ENCODE measurements at regions not wholly inside any gene's neighbourhood (a gene's known extent, or its start where the extent isn't known, plus 50 kb on each side); places are given as distances from the start of the nearest gene placed in this dataset.

DNA sequence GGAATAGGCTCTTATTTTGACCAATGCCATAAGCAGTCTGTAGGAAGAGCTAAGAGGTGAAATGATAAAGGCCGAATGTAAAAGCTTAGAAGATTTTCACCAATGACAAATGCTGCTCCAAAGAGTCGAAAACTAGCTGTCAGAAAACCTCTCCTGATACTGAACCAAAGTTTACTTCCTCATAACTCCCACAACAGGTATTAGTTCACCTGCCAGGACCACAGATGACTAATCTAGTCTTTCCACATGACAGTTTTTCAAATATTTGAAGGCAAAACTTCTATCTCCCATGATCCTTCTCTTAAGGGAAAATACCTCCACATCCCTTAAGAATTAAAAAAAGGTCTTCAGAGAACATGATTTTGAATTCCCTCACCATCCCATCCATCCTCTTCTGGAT lies 473.2 kb upstream of the SPHKAP start:
- DNase-seq (ENCODE audit: low read depth in 2 of 2): no peak

DNA sequence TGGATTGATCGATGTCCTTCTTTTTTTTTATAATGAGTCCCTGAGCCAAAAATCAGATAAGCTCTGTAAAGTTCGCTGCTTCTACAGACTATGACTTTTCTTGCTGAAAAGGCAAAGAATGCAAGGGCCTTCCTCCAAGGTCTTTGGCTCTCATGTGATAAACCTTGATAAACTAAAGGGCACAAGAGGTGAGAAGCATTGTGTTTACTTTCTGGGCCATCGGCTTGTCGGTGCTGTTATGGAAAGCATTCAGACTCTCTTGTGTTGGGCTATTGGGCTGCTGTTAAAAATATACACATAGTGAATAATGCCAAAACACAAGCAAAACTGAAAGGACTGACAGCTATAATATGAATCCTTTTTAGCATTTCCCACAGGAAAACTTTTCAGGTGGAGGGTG lies 472.4 kb upstream of the SPHKAP start:
- DNase-seq (ENCODE audit: low read depth in 2 of 2): no peak

DNA sequence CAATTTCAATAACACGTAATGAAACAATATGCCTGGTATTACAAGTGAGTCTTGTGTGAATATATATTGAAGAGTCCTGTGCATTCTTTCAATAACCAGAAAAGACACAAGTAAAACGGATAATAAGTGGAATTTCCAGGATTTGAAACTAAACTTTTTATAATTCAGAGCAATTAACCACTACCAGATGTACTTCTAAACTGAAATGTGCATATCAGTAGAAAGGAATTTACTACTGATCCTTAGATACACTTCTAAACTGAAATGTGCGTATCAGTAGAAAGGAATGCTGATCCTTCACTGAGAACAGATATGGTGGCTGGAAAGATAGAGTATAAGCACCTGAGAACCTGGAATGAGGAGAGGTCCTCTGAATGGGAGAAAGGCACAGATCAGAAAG lies 470.9 kb upstream of the SPHKAP start:
- no peak for DNase-seq (ENCODE audit: low read depth in 2 of 2)

GRCh38 chr2:228649876-228650275 lies 468.4 kb upstream of the SPHKAP start:
- DNase-seq (ENCODE audit: low read depth in 2 of 2): no peak

DNA sequence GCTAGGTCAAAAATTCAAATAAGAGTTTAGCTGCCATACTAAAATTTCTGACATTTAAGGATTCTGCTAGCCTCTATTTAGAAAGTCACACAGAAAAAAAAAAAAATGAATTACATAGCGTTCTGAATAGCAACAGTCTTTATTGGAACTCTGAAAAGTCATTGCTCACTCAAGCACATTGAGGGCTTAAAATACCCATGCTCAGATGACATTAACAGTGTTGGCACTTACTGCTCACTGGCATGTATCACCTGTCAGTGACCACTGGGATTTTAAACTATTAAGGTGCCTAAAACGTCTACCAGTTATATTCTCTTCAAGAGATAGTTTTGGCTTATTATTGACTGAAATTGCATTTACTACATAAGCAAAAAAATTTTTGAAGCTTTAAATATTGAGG lies 468.0 kb upstream of the SPHKAP start:
- DNase-seq (ENCODE audit: low read depth in 2 of 2): no peak

GRCh38 chr2:228648541-228648940 lies 467.1 kb upstream of the SPHKAP start:
- no peak for DNase-seq (ENCODE audit: low read depth in 2 of 2)

DNA sequence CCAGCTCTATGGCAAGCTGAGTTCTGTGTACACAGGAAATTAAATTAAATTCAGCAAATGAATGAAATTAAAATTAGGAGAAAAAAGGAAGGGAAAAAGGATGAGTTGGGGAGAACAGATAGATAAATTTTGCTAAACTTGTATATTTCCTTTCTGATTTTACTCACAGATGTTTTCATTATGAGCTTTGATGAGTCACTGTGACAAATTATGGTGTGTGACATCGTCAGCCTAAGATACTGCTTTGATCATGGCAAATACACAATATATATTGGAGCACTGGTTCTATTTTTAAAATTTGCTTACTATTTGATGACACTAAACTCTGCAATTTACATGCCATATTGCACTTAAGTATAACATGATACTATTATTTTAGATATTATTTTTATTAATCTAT lies 464.6 kb upstream of the SPHKAP start:
- DNase-seq (ENCODE audit: low read depth in 2 of 2): no peak

DNA sequence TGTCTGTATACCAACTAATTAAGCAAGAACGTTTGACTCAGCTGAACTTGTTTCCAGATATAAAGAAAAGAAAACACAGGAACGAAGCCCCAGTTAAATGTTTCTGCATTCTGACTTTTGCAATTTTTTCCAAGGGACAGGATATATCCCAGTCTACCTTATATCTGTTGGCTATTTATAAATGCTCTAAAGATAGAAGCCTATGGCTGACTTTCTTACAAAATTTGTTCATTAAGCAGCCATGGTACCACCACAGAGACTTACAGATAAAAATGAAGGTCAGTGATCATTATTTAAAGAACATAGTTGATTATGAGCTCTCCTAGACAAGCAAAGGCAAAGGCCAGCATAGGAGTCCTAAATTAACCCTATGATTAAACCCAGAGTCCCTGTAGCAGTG lies 462.7 kb upstream of the SPHKAP start:
- DNase-seq (ENCODE audit: low read depth in 2 of 2): no peak

GRCh38 chr2:228642861-228643260 lies 461.4 kb upstream of the SPHKAP start:
- DNase-seq (ENCODE audit: low read depth in 2 of 2): no peak

DNA sequence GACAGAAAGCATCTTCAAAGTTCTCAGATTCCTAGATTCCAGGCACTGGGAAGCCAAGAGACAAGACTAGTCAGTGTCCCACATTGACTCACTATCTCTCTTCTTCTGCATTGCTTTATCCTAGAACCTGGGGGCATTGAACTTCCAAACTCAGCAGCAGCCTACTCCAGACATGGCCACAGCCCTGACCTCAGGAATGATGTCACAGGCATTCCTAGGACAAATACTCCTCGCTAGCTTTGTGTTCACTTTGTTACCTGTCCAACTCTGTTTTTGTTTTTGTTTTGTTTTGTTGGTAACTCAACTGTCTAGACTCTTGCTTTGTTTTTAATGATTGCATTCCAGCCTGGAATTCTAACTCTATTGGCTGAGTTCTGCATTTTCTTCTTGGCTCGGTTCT lies 449.3 kb upstream of the SPHKAP start:
- no peak for DNase-seq (ENCODE audit: low read depth in 2 of 2)

- no peak for DNase-seq (ENCODE audit: low read depth in 2 of 2)
These were observed 447.8 kb upstream of the SPHKAP start for GRCh38 chr2:228629251-228629650.

DNA sequence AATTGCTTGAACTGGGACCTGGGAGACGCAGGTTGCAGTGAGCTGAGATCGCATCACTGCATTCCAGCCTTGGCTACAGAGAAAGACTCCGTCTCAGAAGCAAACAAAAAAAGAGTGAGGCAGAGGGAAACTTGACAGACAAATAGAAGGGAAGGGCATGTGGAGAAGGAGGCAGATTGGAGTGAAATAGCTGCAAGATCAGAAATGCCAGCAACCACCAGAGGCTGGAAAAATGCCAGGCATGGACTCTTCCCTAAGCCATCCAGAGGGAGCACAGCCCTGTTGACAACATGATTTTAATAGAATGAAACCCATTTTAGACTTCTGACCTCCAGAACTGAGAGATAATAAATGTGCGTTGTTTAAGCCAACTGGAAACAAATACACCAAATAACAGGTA lies 447.2 kb upstream of the SPHKAP start:
- no peak for DNase-seq (ENCODE audit: low read depth in 2 of 2)

DNA sequence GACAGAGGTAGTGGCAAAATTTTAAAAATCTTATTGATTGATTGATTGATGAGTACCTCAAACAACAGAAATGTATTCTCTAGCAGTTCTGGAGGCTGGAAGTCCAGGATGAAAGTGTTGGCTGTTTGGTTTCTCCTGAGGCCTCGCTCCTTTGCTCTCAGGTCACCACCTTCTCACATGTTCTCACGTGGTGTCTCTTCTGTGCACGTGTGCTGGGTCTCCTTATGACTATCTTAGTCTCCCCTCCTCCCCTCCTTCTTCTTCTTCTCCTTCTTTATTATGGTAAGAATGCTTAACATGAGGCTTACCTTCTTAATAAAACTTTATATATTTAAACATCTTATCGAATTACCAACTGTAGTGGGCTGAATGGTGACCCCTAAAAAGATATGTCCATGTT lies 446.0 kb upstream of the SPHKAP start:
- DNase-seq (ENCODE audit: low read depth in 2 of 2): no peak

GRCh38 chr2:228625481-228625880 lies 444.0 kb upstream of the SPHKAP start:
- no peak for DNase-seq (ENCODE audit: low read depth in 2 of 2)

- no peak for DNase-seq (ENCODE audit: low read depth in 2 of 2)
These were observed 443.2 kb upstream of the SPHKAP start for GRCh38 chr2:228624733-228625132.

DNA sequence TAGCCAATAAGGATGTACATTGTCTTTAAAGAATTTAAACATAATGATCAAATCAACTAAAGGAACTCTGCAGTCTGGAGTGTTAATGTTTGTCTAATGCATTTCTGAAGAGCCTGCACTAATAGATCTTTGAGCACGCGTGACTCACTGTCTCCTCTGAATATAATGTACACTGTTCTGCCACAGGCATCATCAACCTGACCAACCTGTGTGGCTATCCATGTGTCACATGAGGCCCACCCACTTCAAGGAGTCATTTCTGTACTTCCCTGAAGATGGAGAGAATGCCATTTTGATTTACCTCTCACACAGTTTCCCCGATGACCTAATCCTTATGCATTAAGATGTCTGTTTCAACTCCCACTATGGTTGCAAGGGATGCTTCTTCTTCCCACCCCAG lies 434.0 kb upstream of the SPHKAP start:
- no peak for DNase-seq (ENCODE audit: low read depth in 2 of 2)

- DNase-seq (ENCODE audit: low read depth in 2 of 2): no peak
These were observed 433.3 kb upstream of the SPHKAP start for GRCh38 chr2:228614741-228615140.

DNA sequence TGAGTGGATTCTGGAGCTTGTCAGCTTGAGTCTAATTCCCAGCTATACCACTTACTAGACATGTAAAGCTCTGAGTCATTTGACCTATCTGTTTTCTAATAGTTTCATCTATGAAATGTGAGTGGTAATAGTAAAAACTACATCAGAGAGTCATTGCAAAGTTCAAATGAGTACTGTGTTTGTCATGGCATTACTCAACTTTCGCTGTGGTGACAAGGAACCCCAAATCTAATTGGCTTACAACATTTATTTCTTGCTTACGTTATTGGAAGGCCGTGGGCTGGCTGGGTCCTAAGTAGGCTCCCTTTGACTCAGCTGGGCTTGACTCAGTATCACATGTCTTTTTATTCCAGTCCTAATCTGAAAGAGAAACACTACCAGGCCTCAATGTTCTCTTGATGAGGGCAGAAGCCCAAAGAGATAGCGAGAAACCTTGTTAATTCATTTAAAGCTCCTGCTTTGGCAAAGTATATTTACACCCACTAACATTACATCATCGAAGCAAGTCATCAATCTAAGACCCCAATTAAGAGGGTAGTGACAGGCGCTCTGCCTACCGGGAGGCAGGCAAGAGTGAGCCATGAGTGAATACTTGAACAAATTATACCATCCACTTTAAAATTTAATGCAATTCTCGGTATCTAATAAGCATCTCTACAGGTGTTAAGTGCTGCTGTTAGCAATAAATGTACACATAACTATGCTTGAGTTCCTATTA lies 431.8 kb upstream of the SPHKAP start:
- DNase-seq (ENCODE audit: low read depth in 2 of 2): peak; percentile 62 to 64

GRCh38 chr2:228611171-228611570 lies 429.7 kb upstream of the SPHKAP start:
- no peak for DNase-seq (ENCODE audit: low read depth in 2 of 2)

DNA sequence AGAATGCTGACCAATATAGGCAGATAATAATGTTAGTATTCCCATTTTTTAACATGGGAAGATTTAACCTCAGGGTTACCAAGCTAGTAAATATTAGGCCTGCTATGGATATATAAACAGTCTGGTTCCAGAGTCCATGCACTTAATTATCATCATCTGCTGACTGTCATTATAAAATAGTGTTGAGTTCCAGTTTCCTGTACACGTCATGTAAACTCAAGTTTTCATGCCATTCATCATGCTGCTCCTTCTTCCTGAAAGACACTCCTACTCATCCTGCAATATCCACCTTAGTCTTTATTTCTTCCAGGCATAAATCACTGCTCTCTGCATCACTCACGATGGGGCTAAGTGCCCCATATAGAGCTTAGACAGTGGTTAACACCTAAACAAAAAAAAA lies 420.8 kb upstream of the SPHKAP start:
- DNase-seq (ENCODE audit: low read depth in 2 of 2): peak; percentile 35 to 45

DNA sequence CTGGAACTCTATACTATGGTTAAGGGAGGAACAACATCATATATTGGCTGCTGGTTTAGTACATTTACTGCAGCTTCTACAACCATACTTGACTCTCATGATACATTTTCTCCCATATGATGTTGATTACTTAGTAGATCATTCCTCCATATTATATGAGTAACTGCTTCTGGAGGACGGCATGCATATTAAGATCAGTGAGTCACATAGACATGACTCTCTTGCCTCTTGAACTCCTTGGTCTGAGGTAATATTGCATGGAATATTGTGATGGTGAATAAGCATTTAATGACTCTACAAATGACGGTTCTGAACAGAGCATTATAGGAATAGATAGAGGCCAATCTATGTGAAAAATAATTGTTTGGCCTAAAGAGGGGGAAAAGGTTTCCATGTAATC lies 418.8 kb upstream of the SPHKAP start:
- DNase-seq (ENCODE audit: low read depth in 2 of 2): peak; percentile 84 to 87

- peak in 1 of 2 experiments; percentile 2 for DNase-seq (ENCODE audit: low read depth in 2 of 2)
These were observed 418.3 kb upstream of the SPHKAP start for GRCh38 chr2:228599781-228600180.

DNA sequence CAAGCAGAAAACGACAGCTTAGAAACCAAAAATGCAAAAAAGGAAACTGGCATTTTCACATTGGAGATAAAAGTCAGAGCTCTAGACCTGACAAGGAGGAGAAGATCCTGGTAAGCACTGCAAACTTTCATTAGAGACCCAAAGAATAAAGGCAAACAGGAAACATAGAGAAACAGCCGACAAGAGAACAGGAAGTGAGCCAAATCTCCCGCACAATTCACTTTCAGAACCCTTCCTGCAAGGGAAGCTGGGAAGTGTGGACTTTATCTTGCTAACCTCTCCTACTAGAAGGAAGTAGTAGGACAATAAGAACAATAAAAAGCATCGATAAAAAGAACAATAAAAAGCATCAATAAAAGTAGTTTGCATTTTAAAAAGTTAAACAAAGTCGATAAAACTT lies 417.8 kb upstream of the SPHKAP start:
- no peak for DNase-seq (ENCODE audit: low read depth in 2 of 2)

GRCh38 chr2:228597032-228597431 lies 415.5 kb upstream of the SPHKAP start:
- no peak for DNase-seq (ENCODE audit: low read depth in 2 of 2)

Data from fibroblast of skin of left biceps (primary cell).